RPMI8226 (cell line): ENCODE measurements at regions not wholly inside any gene's neighbourhood (a gene's known extent, or its start where the extent isn't known, plus 50 kb on each side); places are given as distances from the start of the nearest gene placed in this dataset.
"Not testable (repeated sequence)": the region's sequence is repeated elsewhere in the genome, so short reads cannot be mapped to it uniquely, and the experiment has no call there.

Source experiments
- DNase-seq: peaks from one replicate; pipeline ENCODE4 v3.0.0-alpha.2; 2015

- DNase-seq = no peak
These were observed 54.1 kb upstream of the PEG3 start for GRCh38 chr19:56894626-56895025.

GRCh38 chr19:56896095-56896494 lies 55.6 kb upstream of the PEG3 start:
- DNase-seq = no peak

- no peak for DNase-seq
These were observed 59.4 kb upstream of the PEG3 start for GRCh38 chr19:56899943-56900342.

GRCh38 chr19:56900573-56901097 lies 60.1 kb upstream of the PEG3 start:
- no peak for DNase-seq

GRCh38 chr19:56905631-56906150 lies 65.2 kb upstream of the PEG3 start:
- no peak for DNase-seq

- DNase-seq = no peak
These were observed 72.0 kb upstream of the PEG3 start for GRCh38 chr19:56912401-56913112.

- DNase-seq = not testable (repeated sequence)
These were observed 72.6 kb upstream of the PEG3 start for GRCh38 chr19:56913113-56913455.

- no peak for DNase-seq
These were observed 76.0 kb upstream of the PEG3 start for GRCh38 chr19:56916528-56916927.

GRCh38 chr19:56917529-56917928 lies 77.0 kb upstream of the PEG3 start:
- DNase-seq = no peak

GRCh38 chr19:56917998-56918397 lies 77.5 kb upstream of the PEG3 start:
- no peak for DNase-seq

- no peak for DNase-seq
These were observed 78.3 kb upstream of the PEG3 start for GRCh38 chr19:56918682-56919307.

- DNase-seq = no peak
These were observed 78.9 kb upstream of the PEG3 start for GRCh38 chr19:56919308-56919995.

- DNase-seq = not testable (repeated sequence)
These were observed 85.6 kb upstream of the PEG3 start for GRCh38 chr19:56926094-56926493.

- no peak for DNase-seq
These were observed 86.8 kb upstream of the PEG3 start for GRCh38 chr19:56927294-56927693.

GRCh38 chr19:56927791-56928207 lies 87.3 kb upstream of the PEG3 start:
- DNase-seq = no peak

- DNase-seq = no peak
These were observed 90.4 kb upstream of the PEG3 start for GRCh38 chr19:56930647-56931535.

- DNase-seq = no peak
These were observed 92.6 kb upstream of the PEG3 start for GRCh38 chr19:56933014-56933705.

- DNase-seq = no peak
These were observed 94.0 kb upstream of the PEG3 start for GRCh38 chr19:56934438-56935090.

- DNase-seq = no peak
These were observed 99.4 kb upstream of the PEG3 start for GRCh38 chr19:56939951-56940350.

- no peak for DNase-seq
These were observed 102.2 kb upstream of the PEG3 start for GRCh38 chr19:56942756-56943155.

- DNase-seq = no peak
These were observed 105.6 kb upstream of the PEG3 start for GRCh38 chr19:56946159-56946558.

- no peak for DNase-seq
These were observed 106.7 kb upstream of the PEG3 start for GRCh38 chr19:56947206-56947605.
